Stimulated activated CD8-positive, alpha-beta memory T cell treated with anti-CD3 and anti-CD28 coated beads, Interleukin-4, amount 100 ng/mL, for 48 hours (primary cell): ENCODE measurements at regions not wholly inside any gene's neighbourhood (a gene's known extent, or its start where the extent isn't known, plus 50 kb on each side); places are given as distances from the start of the nearest gene placed in this dataset.
"Not testable (repeated sequence)": the region's sequence is repeated elsewhere in the genome, so short reads cannot be mapped to it uniquely, and the experiment has no call there.

Experiments used
- DNase-seq: peaks from one replicate; pipeline ENCODE4 v3.0.0-alpha.2; 2020

GRCh38 chr12:63406781-63407180 lies 255.8 kb upstream of the AVPR1A start:
- no peak for DNase-seq

GRCh38 chr12:63404611-63405010 lies 253.6 kb upstream of the AVPR1A start:
- DNase-seq: no peak

GRCh38 chr12:63403256-63403655 lies 252.3 kb upstream of the AVPR1A start:
- DNase-seq: no peak

- no peak for DNase-seq
Measured at GRCh38 chr12:63400718-63401117, 249.7 kb upstream of the AVPR1A start.

- no peak for DNase-seq
Measured at GRCh38 chr12:63400318-63400717, 249.3 kb upstream of the AVPR1A start.

GRCh38 chr12:63397807-63398206 lies 246.8 kb upstream of the AVPR1A start:
- DNase-seq: no peak

GRCh38 chr12:63396135-63396534 lies 245.1 kb upstream of the AVPR1A start:
- DNase-seq: no peak

GRCh38 chr12:63394983-63395382 lies 244.0 kb upstream of the AVPR1A start:
- DNase-seq: no peak

GRCh38 chr12:63394349-63394748 lies 243.3 kb upstream of the AVPR1A start:
- no peak for DNase-seq

- no peak for DNase-seq
Measured at GRCh38 chr12:63389211-63389610, 238.2 kb upstream of the AVPR1A start.

GRCh38 chr12:63387771-63388170 lies 236.8 kb upstream of the AVPR1A start:
- no peak for DNase-seq

- no peak for DNase-seq
Measured at GRCh38 chr12:63382930-63383329, 231.9 kb upstream of the AVPR1A start.

GRCh38 chr12:63362791-63363190 lies 211.8 kb upstream of the AVPR1A start:
- no peak for DNase-seq

- DNase-seq: no peak
Measured at GRCh38 chr12:63362166-63362565, 211.2 kb upstream of the AVPR1A start.

GRCh38 chr12:63354969-63355368 lies 204.0 kb upstream of the AVPR1A start:
- no peak for DNase-seq

GRCh38 chr12:63353559-63353958 lies 202.6 kb upstream of the AVPR1A start:
- DNase-seq: no peak

- DNase-seq: no peak
Measured at GRCh38 chr12:63351370-63351769, 200.4 kb upstream of the AVPR1A start.

GRCh38 chr12:63348556-63348955 lies 197.6 kb upstream of the AVPR1A start:
- DNase-seq: no peak

- DNase-seq: not testable (repeated sequence)
Measured at GRCh38 chr12:63337158-63337557, 186.2 kb upstream of the AVPR1A start.

GRCh38 chr12:63326260-63326659 lies 175.3 kb upstream of the AVPR1A start:
- DNase-seq: no peak

GRCh38 chr12:63325757-63326156 lies 174.8 kb upstream of the AVPR1A start:
- no peak for DNase-seq

- no peak for DNase-seq
Measured at GRCh38 chr12:63323942-63324341, 172.9 kb upstream of the AVPR1A start.

- no peak for DNase-seq
Measured at GRCh38 chr12:63321373-63321772, 170.4 kb upstream of the AVPR1A start.

- no peak for DNase-seq
Measured at GRCh38 chr12:63319936-63320633, 169.1 kb upstream of the AVPR1A start.

- no peak for DNase-seq
Measured at GRCh38 chr12:63319386-63319785, 168.4 kb upstream of the AVPR1A start.
